GM18867 (cell line): ENCODE measurements at regions not wholly inside any gene's neighbourhood (a gene's known extent, or its start where the extent isn't known, plus 50 kb on each side); places are given as distances from the start of the nearest gene placed in this dataset.
A peak's percentile ranks its signal among the peaks of the same experiment; 100 is the strongest.

Experiments
- ATAC-seq: cut with Tn5 transposase; IDR thresholded peaks from one replicate; pipeline ENCODE4 v1.9.1; 2021; ENCODE audit warnings: mild to moderate bottlenecking, moderate library complexity; ENCODE audit not compliant: unreplicated experiment

DNA sequence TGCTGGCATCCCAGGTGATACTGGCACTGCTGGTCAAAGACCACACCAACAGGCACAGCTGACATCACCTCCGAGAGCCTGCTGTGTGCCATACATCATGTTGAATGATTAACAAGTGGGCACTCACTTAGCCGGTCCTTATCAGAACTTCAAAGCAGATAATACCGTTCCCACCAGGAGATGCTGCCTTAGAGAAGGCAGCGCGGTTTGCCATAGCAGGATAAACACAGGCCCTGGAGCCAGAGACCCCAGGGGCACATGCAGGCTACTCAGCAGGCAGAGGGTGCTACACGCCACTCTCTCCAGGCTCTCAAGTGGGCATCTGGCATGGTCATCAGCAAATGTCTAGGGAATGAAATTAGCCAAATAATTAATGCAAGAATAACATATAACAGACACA lies 86.5 kb upstream of the CST7 start:
- ATAC-seq, result no peak

DNA sequence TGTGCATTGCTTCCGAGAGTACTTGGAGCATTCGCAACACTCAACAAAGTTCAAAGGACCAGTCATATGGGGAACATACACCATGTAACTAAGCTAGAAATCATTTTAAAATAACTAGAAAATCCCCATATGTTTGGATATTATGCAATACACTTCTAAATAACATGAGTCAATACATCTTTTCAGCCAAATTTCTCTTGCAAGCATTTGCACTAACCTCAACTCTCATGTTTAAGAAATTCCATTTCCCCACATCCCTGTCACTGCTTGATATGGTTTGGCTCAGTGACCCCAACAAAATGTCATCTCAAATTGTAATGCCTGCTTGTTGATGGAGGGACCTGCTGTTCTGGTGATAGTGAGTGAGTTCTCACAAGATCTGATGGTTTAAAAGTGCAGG lies 85.7 kb upstream of the CST7 start:
- no peak for ATAC-seq

DNA sequence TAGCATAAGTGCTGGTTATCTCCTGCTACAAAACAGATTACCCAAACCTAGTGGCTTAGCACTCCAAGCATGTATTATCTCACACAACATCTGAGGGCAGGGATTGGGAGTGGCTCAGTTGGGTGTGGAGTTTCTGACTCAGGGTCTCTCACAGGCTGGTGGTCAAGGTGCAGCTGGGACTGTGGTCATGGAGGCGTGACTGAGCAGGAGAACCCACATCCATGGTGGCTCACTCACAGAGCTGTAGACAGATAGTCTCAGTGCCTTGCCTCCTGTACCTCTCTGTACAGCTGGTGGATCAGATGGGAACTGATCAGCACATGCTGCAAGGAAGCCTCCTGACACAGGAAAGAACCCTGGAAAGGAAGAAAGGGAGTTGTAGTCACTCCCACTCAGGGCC lies 83.1 kb upstream of the CST7 start:
- ATAC-seq, result no peak

DNA sequence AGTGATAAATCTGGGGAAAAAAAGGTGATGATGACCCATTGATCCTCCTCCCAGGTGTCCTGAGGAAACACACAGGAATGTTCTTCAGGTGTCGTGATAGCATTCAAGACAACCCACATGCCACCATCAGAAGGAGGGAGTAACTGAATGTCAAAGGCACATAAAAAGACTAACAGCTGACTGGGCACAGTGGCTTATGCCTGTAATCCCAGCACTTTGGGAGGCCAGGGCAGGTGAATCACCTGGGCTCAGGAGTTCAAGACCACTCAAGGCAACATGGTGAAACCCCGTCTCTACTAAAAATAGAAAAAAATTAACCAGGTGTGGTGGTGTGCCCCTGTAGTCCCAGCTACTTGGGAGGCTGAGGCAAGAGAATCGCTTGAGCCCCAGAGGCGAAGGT lies 82.3 kb upstream of the CST7 start:
- no peak for ATAC-seq

DNA sequence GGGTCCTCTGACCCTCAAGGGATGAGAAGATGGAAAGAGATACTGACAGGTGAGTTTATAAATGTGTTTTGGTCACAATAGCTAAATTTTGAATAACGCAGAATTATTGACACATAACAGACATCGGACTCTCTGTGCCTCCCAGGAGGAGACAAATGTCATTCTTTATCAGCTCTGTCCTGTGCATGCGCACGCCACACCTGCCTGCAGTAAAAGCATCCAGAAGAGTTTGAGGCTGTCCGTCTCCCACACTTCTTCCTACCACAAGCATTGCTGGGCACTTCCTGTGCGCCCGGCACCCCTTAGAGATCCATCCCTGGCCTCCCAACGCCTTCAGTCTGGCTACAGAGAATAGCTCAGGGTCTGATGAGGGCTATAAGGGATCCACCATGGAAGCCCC lies 81.5 kb upstream of the CST7 start:
- no peak for ATAC-seq

DNA sequence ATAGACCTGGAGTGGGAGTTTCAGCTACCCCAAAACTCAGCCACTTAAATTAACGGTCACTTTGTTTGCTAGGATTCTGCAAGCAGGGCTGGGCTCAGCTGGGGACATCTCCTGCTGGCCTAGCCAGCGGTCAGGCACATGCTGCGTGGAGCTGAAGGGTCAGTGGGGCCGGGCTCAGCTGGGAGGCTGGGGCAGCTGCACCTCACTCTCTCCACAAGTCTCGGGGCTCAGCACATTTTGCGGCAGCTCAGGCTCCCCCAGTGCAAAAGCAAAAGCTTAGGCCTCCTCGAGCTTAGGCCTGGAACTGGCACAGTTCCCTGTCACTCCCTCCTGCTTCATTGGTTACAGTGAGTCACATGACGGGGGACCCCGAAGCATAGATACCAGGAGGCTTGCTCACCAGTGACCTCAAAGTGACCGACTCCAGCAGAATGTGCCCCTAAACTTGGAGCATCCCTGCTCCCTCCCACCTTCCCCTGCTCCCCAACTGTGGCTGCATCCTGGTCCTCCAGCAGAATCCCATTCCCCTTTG lies 80.6 kb upstream of the CST7 start:
- no peak for ATAC-seq

DNA sequence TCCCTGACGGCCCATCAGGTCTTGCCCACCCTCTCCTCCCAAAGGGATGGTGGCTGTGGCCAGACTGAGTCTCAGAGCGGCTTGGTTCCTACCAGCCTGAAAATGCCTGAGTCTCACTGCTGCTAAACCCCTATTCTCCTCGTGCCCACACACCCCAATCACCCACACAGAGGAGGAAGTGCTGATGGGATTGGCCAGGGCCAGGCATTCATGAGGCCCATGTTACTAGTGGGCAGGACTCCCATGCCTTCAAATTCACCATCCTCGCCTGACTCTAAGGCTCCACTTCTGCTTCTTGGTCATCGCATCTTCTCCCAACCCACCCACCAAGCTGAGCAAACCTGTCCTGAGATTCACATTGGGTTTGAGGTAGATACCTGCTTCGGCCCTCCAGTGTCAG lies 80.1 kb upstream of the CST7 start:
- no peak for ATAC-seq

DNA sequence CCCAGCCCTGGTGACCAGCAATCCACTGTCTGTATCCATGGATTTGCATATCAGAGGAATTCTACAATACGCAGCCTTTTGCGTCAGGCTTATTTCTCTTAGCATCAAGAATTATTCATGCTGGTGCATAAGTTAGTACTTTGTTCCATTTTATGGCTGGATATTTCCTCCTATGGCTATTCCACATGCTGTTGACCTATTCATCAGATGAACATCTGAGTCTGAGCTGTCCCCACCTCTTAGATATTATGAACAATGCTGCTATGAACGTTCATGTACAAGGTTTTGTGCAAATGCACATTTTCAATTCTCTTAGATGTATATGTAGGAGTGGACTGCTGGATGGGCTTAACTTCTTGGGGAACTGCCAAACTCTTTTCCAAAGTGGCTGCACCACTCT lies 79.0 kb upstream of the CST7 start:
- no peak for ATAC-seq

DNA sequence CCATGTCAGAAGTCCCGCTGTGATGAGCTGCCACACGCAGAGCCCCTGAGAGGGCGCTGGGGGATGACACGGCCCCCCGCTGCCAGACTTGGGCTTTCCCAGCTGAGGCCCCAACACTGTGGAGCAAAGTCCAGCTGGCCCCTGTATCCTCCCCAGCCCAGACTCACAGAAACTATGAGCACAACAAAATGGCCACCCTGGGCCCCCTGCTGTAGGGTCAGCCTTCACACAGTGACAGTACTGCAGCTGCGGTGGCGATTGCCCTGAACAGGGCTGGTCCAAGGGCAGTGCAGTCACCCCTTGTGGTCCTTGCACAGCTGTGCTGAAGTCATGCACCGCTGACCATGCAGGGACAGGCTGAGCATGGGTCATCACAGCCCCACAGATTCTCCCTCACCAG lies 78.2 kb upstream of the CST7 start:
- no peak for ATAC-seq

DNA sequence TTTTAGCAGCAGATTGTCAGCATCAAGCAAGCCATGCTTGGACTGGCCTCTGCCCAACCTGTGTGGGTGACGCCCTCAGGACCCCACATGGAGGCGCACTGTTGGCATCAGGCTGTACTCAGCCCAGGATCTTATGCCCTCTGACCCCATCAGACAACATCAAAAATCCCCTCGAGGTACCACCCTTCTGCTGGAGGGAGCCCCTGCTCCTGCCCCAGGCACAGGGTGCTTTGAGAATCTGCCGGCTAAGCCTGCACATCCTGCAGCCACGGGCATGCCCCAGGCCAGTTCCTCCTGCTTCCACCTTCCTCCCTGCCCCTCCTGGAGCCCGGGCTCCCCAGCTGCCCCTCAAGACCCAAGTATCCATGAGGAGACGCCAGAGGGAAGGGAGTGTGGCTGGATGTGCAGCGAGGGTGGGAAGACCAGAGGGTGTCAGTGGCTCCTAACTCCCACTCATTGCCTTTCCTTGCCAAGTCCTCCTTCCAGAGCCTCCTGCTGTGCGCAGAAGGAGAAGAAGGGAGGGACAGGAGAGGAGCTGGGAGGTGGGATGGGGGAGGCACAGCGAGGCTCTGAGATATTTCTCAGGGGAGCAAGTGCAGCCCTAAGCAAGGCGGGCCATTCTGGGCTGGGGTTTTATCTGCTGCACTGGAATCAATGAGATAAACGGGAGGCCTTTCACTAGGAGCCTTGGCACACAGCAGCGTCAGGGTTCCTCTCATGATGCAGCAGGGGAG lies 77.4 kb upstream of the CST7 start:
- no peak for ATAC-seq

DNA sequence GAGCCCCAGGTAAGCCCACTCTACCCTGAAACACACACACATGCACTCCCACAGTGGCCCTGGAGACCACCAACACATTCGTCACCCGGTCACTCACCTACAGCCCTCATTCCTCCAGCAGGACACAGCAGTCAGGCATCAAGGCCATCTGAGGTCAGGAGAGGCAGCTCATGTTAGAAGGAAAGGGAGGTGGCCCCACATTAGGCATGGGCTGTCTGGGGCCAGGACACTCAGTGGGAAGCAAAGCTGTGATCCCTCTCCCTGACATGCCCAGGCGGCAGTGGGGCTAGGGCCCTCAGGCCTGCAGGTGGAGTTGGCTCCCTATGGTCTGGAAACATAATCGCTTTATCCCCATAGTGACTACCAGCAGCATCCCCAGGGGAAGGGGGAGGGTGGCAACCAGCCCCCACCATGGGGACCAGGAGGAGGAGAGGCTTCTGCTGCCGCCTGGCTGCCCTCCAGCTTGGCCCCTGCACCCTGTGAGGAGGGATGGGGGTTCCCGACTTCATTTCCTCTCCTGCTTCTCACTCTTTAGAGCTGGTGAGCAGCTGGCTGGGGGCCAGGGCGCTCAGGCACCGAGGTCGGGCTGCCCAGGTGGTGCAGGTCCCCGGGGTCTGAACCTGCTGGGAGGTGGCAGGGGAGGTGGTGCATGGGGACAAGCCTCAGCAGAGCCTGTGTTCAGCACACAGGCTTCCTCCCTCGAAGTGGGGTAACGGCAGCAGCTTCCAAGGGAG lies 76.6 kb upstream of the CST7 start:
- ATAC-seq, result peak; percentile 49

DNA sequence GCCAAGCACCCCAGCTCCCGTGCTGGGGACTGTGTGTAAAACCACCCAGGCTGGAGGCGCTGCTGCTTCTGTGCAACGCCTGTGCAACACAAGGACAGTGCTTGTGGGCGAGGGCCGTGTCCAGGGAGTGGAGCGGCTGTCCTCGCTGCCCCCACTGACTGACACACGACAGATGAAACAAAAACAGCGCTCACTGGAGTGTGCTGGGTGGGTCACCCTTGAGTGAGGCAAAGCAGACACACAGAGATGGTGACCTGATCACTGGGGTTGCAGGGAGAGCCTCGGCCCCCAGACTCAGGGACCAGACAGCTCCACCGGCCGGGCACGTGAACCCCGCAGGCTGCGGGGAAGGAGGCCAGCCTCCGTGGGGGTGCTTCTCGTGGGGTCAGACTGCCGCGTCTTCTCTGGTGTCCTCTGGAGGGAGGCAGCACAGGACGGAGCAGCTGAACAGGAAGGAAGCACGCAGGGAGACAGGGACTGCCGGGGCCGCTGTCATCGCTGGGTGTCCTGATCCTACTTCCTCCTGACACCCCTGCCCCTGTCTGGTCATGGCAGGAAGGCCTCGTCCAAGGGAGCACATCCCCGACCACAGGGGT lies 75.9 kb upstream of the CST7 start:
- peak; percentile 37 for ATAC-seq

DNA sequence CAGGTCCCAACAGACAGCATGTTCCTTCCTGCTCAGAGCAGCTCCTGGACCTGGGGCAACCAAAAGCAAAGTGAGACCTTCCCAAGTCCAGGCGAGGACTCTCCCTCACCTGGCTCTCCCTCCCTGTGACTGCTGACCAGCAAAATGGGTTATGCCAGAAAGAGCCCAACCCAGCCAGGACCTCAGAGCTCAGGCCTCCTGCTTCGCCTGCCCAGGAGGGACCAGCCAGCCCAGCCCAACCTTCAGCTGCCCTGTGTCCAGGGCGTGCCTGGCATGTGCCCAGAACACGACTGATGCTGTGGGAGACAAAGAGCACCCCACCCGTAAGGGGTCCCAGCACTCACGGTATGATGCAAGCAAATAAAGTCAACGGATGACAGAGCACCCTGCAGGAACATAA lies 74.0 kb upstream of the CST7 start:
- no peak for ATAC-seq

DNA sequence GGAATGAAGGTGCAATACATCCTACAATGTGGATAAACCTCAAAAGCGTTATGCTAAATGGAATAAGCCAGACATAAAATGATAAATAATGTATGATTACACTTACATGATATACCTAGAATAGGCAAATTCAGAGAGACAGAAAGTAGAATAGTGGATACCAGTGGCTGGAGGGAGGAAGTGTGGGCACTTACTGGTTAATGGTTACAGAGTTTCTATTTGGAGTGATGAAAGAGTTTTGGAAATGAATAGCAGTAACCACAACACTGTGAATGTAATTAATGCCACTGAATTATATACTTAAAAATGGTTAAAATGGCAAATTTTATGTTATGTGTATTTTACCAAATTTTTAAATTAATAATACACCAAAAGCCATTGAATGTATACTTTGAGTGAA lies 71.4 kb upstream of the CST7 start:
- ATAC-seq, result no peak

DNA sequence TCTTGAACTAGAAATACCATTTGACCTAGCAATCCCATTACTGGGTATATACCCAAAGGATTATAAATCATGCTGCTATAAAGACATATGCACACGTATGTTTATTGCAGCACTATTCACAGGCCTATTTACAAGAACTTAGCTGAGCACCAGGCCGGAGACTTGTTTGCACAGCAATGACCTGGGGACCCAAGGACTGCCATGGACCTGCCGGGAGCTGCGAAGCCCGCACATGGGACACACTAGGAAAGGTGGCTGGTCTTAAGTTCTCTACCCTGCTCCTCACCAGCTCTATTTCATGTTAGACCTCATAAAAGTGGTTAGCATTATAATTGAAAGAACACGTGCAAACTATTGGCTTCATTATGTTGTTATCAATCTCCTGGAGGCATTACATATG lies 70.4 kb upstream of the CST7 start:
- ATAC-seq, result no peak

DNA sequence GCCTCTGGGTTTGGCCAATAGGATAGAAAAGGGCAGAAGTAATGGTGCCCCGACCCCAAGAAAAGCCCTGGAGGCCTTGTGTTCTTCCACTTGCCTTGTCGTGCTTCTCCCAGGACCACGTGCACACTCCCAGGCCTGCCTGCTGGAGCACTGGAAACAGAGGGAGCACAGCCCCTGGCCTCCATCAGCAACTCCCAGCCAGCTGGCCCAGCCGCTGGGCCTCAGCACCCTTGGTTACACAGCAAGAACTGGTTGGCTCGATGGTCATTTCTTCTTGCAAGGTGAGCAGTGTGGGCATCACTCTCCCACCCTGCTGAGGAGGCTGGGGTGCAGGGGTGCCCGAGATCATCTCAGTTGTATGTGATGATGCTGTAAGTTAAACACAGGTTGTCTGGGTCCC lies 69.2 kb upstream of the CST7 start:
- no peak for ATAC-seq

DNA sequence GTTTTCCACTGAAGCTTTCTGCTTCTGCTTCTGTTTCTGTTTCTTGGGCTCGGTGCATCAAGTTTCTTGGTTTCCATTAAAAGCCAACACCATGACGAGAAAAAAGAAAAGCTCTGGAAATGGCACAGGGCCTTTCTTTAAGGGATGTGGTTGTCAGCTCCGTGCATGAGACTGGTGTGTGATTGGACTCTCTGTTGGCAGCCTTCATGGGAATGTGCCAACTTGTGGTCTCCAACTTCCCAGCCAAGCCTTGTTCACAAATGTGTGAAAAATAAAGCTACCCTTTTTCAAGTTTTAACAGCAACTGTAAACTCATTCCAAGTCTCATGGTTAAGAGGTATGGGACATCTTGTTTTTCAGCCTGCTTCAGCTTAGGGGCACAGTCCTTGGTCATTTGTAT lies 68.7 kb upstream of the CST7 start:
- no peak for ATAC-seq

DNA sequence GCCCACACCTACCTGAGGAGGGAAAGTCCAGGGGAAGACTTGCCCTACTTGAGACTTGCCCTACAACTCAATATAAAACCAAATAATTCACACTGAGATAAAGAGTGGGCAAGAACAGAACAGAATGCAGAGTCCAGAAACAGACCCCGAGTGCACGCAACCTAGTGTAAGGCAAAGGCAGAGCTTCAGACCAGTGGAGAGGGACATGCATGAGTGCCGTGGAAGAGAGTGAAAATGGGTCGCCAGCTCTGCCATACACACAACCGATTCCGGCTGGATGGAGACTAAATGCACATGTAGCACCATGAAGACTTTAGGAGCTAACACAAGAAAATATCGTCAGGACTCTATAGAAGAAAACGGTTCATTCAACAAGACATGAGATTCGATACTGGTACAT lies 58.8 kb upstream of the CST7 start:
- no peak for ATAC-seq

DNA sequence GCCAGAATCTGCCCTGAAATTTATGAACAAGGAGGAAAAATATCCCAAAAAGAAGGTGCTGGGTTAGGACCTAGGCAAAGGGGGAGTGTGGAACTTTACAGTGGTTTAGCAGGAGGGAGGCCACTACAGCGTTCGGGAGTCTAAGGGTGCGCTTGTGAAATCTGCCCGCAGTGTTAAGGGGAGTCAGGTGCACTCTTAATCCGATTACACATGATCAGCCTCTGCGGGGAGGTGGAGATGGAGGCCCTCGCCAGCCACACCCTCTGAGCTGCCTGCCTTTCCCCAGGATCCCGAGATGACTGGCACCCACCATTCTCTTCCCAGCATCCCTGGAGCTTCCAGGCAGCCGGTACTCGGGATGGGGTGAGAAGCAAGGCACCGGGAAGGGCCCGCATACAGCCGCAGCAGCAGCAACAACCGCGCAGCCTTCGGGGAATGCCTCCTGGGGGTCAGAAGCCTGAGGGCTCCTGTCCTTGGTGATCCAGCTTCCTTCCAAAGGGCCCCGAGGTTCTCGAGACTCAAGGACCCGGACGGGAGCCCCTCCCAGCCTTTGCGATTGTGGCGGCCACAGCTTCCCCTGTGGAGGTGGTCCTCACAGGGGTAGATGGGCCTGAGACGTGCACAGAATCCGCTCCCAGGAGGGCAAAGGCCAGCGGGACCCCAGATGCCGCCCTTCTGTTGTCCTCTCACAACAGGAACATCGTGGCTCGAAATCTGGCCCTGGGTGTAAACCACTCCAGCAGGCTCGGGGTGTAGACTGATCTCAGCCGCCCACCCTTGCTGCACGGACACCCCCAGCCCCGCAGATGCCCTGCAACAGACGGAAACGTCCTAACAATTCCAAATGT lies 57.3 kb upstream of the CST7 start:
- ATAC-seq, result no peak

DNA sequence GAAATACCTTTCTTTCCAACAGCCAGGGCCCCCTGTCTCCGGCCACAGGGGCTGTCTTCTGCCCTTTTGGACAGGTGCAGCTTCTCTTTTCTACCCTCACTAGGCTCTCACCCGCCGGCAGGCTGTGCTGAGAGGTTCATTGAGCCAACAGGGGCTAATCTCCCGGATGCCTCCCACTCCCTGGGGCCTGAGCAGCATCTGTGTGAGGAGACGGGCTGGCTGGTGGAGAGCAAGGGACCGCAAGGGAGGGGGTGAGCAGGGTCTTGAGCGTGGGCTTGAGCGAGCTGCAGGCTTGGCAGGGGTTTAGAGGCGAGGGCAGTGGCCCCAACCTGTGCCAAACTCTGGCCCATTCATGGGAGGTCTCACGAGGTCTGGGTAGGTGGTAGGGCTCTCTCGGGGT lies 56.5 kb upstream of the CST7 start:
- no peak for ATAC-seq

DNA sequence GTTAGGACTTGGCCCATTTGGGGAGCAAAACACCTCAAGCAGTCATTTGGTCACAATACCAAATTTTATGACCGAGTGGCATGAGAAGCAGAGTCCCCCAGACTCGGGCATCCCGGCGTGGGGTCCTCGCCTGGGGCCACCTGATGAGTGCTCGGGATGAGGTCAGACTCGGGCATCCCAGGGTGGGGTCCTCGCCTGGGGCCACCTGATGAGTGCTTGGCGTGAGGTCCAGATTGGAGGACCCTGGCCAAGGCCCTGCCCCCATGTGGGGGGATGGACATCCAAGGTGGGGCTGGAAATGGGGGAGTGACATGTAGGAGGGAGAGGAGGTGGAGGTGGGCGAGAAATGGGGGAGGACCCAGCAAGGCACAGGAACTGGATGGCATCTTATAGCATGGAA lies 56.1 kb upstream of the CST7 start:
- ATAC-seq, result no peak
